ENCODE measurements at regions not wholly inside any gene's neighbourhood (a gene's known extent, or its start where the extent isn't known, plus 50 kb on each side); places are given as distances from the start of the nearest gene placed in this dataset.

DNA sequence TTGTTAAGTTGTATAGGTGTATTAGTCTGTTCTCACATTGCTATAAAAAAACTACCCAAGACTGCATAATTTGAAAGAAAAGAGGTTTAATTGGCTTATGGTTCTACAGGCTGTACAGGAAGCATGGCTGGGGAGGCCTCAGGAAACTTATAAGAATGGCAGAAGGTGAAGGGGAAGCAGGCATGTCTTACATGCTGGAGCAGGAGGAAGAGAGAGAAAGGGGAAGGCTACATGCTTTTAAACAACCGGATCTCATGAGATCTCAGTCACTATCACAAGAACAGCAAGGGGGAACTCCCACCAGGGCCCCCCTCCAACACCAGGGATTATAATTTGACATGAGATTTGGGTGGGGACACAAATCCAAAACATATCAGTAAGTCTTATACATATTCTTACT lies 60.5 kb upstream of the OR10AD1 start:
- Histone ChIP-seq H3K4me3 (ENCODE audit: low read depth, low read length, poor library complexity, severe bottlenecking) (no peak overlapping the region), H3K4me2 (ENCODE audit: low read length) (no peak overlapping the region), H3K9ac (ENCODE audit: low read length) (no peak overlapping the region), H3K27me3 (ENCODE audit: insufficient read depth, low read length) (no peaks in the 10 kb centered on the region), H2AFZ (ENCODE audit: low read length) (no peak overlapping the region), H4K20me1 (ENCODE audit: insufficient read depth, low read length) (no peaks in the 10 kb centered on the region), H3K36me3 (ENCODE audit: insufficient read depth, low read length) (no peaks in the 10 kb centered on the region), H3K79me2 (ENCODE audit: insufficient read depth, low read length) (no peaks in the 10 kb centered on the region), H3K4me1 (ENCODE audit: insufficient read depth, low read length, severe bottlenecking) (no peaks in the 10 kb centered on the region), H3F3A (ENCODE audit: insufficient read depth, low read length) (no peaks in the 10 kb centered on the region), H3K27ac (ENCODE audit: low read depth, low read length, poor library complexity, severe bottlenecking) (no peak overlapping the region), H3K9me2 (ENCODE audit: low read depth, low read length) (no peaks in the 10 kb centered on the region; the same call in 1 of the 2 replicates), H3K9me3 (ENCODE audit: low read length) (no peaks in the 10 kb centered on the region)
- TF ChIP-seq, protein P1, sequence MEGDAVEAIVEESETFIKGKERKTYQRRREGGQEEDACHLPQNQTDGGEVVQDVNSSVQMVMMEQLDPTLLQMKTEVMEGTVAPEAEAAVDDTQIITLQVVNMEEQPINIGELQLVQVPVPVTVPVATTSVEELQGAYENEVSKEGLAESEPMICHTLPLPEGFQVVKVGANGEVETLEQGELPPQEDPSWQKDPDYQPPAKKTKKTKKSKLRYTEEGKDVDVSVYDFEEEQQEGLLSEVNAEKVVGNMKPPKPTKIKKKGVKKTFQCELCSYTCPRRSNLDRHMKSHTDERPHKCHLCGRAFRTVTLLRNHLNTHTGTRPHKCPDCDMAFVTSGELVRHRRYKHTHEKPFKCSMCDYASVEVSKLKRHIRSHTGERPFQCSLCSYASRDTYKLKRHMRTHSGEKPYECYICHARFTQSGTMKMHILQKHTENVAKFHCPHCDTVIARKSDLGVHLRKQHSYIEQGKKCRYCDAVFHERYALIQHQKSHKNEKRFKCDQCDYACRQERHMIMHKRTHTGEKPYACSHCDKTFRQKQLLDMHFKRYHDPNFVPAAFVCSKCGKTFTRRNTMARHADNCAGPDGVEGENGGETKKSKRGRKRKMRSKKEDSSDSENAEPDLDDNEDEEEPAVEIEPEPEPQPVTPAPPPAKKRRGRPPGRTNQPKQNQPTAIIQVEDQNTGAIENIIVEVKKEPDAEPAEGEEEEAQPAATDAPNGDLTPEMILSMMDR (IDR thresholded peaks at IDR 0.05; ENCODE audit: low read length), result no peak
- TF ChIP-seq EZH2 (IDR thresholded peaks at IDR 0.05; ENCODE audit: borderline replicate concordance, low read length), result no peak

DNA sequence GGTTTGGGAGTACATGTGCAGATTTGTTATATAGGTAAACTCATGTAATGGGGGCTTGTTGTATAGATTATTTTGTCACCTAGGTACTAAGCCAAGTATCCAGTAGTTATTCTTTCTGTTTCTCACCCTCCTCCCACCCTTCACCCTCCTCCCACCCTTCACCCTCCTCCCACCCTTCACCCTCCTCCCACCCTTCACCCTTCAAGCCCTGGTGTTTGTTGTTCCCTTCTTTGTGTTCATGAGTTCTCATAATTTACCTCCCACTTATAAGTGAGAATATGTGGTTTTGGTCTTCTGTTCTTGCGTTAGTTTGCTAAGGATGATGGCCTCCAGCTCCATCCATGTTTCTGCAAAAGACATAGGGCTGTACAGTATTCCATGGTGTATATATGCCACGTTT lies 58.7 kb upstream of the OR10AD1 start:
- H2AFZ ChIP-seq (ENCODE audit: low read length), result no peak overlapping the region

More for the DNA sequence above, 58.7 kb upstream of the OR10AD1 start:
- no peak for TF ChIP-seq EZH2 (IDR thresholded peaks at IDR 0.05; ENCODE audit: borderline replicate concordance, low read length)
- TF ChIP-seq, protein P1 (IDR thresholded peaks at IDR 0.05; ENCODE audit: low read length), result no peak
- no peaks in the 10 kb centered on the region for H3F3A ChIP-seq (ENCODE audit: insufficient read depth, low read length)
- no peaks in the 10 kb centered on the region for H3K79me2 ChIP-seq (ENCODE audit: insufficient read depth, low read length)
- no peak overlapping the region for H3K4me2 ChIP-seq (ENCODE audit: low read length)
- H3K9ac ChIP-seq (ENCODE audit: low read length), result no peak overlapping the region
- no peaks in the 10 kb centered on the region for H3K9me3 ChIP-seq (ENCODE audit: low read length)
- H3K27ac ChIP-seq (ENCODE audit: low read depth, low read length, poor library complexity, severe bottlenecking), result no peak overlapping the region
- H3K4me3 ChIP-seq (ENCODE audit: low read depth, low read length, poor library complexity, severe bottlenecking), result no peak overlapping the region
- no peaks in the 10 kb centered on the region for H3K4me1 ChIP-seq (ENCODE audit: insufficient read depth, low read length, severe bottlenecking)
- no peaks in the 10 kb centered on the region; the same call in 1 of the 2 replicates for H3K9me2 ChIP-seq (ENCODE audit: low read depth, low read length)
- H3K27me3 ChIP-seq (ENCODE audit: insufficient read depth, low read length), result no peaks in the 10 kb centered on the region
- H3K36me3 ChIP-seq (ENCODE audit: insufficient read depth, low read length), result no peaks in the 10 kb centered on the region
- H4K20me1 ChIP-seq (ENCODE audit: insufficient read depth, low read length), result no peaks in the 10 kb centered on the region

Measured in OCI-LY1 (cell line).